CD4-positive, alpha-beta T cell treated with Interleukin-17A for 1 hour (primary cell): ENCODE measurements at regions not wholly inside any gene's neighbourhood (a gene's known extent, or its start where the extent isn't known, plus 50 kb on each side); places are given as distances from the start of the nearest gene placed in this dataset.
A peak's percentile ranks its signal among the peaks of the same experiment; 100 is the strongest.

Experiments used
- DNase-seq: peaks from one replicate; pipeline ENCODE4 v3.0.0-alpha.2; 2020

DNA sequence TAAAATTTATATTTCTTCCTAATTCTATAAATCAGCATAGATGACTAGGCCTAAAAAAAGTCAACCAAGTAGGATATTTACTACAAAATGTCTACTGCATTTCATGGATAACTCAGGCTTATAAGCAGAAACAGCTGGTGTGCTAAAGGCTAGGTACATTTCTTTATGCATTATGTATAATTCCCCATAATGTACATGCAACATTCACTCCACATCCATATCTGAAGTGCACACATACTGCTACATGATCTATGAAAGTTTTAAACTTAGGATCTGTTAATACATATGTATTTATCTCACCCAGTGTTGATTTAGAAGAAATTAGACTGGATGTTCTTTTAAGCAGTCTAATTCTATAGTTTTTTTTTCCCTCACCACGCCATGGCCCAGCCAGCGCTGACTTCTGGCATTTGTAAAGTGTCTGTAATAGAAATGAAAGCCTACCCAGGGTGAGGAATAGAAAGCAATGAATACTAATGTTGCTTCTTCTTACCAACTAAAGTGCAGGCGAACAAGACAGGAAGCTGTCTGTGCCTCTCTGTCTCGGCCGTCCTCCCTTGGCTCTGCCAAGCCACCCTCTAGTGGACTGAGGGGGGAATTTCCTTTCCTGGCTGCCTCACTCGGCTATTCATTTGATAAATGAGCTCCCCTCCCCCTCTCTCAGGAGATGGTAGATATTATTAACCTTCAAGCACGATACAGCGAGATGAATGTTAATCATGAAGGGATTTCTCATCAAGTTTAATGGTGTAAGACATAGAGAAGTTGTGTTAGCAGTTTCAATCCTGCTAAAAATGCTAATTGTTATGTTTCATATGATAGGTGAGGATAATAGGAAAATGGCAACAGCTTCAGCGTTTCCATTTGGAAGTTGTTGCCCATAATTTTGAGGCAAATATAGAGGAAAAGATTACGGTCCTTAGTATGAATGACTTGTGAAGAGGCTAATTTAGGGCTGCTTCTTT, 384.5 kb downstream of the MTX2 start:
- DNase-seq, result peak; percentile 25

DNA sequence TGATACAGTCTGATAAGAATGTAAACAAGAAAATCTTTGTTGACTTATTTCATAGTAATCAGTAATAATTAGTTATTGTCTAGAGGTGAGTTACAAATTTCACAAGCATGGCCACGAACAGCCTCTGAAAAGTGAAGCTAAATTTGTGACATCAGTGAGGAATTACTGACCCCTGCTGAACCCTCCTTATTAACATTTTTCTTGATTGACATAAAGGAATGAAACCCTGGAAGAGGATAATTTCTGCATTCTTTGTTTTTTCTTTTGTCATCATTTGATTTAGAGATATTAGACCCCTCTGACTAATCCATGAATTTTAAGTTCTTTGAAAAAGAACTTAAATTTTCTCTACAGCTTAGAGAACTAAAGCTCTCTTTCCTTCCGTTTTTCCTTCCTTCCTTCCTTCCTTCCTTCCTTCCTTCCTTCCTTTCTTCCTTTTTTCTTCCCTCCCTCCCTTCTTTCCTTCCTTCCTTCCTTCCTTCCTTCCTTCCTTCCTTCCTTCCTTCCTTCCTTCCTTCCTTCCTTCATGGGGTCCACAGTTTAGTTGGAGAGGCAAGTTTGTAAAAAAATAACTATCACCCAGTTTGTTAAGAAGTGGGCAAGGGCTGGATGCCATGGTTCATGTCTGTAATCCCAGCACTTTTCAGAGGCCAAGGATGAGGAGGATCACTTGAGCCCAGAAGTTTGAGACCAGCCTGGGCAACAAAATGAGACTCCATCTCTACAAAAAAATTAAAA, 387.0 kb downstream of the MTX2 start:
- DNase-seq, result no peak

DNA sequence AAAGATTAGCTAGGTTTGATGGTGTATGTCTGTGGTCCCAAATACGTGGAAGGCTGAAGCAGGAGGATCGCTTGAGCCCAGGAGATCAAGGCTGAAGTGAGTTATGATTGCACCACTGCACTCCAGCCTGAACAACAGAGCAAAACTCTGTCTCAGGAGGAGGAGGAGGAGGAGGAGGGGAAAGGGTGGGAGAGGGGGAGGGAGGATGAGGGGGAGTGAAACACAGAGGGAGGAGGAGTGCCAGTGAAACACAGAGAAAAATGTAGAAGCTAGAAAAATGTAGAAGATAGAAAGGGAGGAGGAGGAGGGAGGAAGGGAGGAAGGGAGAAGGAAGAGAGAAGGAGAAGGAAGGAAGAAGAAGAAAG, 387.5 kb downstream of the MTX2 start:
- no peak for DNase-seq

DNA sequence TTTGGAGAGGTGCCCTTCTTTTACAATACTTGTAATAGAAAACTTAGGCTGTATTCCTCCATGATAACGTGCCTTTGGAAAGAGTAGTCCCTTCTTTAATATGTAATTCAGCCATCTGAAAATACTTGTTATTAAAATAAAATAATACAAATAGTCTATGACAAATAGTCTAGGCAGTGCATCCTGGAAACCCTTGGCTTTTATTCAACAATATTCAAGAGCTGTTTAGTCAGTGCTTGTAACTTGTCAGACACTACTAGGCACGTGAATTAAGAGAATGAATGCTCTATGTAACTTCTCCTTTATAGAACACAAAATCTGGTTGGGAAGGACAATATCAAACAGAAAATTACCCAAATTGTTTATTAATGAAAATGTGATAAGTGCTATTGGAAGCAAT, 388.2 kb downstream of the MTX2 start:
- no peak for DNase-seq

DNA sequence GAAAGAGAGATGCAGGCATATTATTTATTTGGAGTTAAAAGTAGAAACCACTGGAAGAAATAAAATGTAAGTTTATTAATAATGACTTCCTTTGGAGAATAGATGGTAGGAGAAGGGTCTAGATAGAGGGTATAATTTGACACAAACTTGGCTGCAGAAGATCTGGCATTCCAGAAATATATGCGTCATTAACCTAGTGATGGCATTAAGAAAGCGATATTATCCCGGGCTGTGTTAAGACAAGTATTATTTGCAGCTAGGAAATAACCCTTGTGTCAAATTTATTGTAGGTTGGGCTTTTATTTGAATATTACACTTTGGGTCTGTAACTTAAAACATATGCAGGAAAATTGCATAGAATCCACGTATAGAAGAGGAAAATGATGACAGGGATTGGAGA, 389.5 kb downstream of the MTX2 start:
- DNase-seq, result no peak

DNA sequence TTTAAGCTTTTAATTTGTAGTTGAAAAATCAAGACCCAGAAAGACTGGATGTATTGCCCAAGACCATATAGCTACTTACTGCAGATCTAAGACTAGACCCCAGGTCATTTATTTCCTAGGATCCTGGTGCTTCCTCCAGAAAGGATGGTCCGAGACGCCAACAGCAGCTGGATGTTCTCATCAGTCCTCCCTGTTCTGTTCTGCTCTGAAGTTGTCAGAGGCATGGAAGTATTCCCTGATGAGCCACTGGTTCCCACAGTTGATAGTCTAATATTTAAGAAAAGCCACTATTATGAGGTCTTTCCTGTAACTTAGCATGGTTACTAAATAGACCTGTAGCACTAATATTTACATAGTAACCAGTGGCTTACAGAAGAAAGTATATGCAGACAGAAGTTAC, 393.5 kb downstream of the MTX2 start:
- no peak for DNase-seq

DNA sequence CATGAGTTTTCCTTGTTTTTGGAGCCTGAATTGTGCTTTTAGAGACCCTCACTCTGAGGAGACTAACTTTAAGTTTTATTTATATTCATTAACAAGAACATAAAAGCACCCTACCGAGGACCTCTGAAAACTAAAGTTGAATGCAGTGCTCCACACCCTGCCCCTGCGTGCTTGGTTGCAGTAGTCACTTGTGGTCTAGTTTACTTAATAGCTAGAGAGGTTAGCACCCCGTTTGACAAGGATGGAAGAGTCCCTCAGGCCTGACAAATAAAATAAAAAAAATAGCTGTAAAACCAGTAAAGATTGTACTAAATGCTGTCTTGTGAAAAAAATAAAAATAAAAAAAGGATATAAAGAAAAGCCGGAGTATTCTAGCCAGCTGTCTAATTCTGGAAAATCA, 395.2 kb downstream of the MTX2 start:
- no peak for DNase-seq

DNA sequence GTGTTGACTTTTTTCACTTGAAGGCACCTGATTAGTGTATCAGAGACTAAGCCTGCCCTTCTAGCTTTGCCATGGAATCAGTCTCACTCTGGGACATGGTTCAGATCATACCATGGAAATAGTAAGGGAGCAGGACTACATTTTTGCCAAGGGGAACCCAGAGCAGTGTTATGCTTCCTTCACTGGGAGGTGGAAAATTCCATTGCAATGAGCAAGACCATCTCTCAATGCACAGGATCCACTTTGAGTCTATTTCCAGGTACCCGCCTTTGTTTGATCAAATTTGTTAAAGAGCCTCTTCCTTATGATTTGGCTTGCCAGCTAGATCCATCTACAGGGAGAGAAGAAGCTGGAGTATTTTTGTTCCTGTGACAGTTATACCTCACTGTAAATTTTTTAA, 395.8 kb downstream of the MTX2 start:
- DNase-seq, result no peak

DNA sequence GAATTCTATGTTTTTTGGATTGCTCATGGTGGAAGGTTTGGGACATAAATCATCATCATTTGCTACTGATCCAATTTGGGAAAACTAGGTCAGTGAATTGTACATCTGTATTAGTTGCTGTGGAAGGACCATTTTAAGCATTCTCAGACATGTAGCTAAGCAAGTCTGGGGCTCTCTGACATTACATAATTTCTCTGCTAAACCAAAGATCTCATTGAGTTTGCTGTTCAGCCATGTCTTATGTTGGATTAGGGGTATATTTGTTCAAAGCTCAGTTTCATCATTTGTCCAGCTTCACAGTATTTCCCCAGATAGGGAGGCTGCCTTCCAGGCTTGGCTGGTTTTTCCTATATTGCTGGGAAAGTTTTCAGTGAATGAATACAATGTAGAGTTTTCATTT, 399.7 kb downstream of the MTX2 start:
- no peak for DNase-seq

DNA sequence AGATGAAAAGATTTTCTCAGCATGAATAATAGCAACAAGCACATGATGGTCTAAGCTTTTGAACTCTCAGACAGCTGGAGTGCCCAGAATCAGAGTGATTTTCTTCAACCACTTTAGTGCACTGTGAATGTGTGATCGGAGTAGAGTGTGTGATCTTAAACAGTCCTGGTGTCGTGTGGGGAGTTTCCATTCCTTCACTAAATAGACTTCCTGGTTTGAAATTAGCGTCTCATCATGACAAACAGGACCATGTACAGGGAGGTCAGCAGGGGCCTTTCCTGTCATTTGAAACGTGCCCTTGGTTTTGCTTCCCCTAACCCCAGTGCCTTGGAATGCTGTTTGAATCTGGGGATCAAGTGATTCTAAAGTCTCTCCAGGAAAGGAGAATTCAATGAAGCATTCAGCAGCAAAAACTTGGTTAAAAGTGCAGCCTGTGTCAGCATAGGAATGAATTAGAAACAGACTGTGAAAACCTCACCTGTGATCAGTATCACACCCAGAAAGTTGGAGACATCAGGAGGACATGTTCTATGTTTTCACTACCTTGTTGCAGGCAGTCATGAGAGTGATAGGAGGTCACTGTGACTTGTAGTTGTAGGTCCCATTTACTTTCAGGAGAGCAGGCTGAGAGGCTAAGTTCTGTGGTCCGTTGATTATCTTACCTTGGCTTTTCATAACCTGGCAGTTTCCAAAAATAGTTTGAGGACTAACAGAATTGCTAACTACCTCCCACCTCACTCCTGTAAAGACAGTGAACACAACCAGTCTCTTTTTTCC, 400.3 kb downstream of the MTX2 start:
- no peak for DNase-seq

DNA sequence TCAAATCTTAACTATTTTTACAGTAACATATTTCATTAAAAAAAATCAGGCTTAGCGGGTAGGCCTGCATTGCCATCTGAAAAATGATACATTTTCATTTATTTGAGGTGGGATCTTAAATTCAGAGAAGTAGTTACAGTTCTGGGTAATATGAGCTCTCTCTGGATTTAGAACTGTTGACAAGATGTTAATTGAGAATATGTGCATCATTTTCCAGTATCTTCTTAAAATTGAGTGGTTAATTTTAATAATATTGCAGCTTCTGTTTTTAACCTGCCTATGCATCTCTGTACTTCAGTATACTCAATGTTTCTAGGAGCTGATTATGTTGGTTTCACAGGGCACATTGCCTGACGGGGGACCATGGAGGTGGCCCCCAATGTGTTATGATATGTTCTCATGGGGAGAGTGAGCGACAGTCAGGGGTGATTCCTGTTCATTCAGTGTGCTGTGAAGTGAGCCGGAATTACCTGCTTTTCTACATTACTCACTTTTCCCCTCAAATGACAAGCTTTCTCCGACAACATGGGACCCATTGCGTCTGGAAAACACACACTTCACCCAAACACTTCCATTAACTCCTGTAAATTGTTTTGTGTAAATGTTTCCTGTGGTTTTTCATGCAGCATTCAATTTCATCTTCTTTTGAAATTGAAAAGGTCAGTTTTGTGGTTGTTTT, 406.2 kb downstream of the MTX2 start:
- DNase-seq, result no peak

DNA sequence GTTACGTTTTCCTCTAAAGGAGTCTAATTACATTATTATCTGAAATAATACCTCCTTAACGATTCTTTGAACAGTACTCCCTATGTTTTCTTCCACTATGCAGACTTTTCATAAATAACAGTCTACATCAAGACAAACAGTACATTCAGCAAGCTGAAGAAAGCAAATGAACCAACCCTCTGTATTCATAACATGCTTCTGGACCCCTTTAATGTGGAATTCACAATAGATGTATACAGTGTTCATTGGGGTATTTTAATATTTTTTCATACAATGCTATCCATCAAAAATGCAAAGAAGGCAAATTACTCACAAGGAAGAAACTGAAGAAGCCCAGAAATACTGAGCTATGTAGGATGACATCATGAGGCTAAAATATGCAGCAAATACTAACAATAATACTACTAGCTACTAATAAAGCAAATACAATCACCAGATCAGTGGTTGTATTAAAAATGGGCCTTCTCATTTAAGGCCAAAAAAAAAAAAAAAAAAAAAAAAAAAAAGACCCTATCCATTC, 408.6 kb downstream of the MTX2 start:
- no peak for DNase-seq

DNA sequence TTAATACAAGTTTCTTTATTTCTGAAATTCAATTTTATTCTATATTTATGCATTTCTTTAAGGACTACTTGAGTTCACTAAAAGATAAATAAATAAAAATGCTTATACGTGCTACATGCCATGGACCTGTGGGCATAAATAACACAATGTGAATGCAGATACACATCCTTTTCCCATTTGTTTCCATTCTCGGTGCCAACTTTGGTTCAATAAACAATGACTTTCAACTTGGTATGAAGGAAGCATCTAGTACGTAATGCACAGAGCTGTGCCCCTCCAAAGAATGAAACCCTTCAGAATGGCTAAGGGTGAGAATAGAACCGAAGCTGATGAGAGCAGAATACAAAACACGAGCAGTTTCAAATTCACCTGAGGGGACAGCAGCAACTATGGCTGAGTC, 409.3 kb downstream of the MTX2 start:
- no peak for DNase-seq

DNA sequence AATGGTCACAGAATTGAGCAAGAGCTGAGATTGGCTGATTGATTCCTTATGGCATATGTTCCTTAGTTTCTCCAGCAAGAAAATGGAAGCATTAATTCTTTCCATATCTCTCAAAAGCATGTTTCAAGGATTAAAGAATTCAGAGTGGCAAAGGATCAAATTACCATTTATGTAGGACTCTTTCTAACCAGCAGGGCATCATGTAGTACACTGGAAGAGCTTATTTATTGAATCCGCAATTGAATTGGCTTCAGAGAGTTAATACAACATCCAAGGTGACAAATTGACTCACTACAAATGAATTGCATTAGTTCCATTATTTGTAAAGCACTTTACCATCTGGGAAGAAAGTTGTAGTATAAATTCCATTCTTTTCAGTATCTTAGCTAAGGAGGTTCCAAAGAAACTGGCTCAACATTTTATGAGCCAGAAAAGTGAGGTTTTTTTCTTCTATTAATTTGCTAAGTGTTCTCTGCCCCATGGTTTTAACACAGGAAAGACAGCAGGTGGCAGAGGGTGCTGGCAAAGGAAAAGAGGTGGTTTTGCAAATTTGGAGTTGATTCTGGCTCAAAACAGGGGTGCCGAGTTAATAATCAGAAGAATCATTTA, 409.9 kb downstream of the MTX2 start:
- DNase-seq, result no peak

DNA sequence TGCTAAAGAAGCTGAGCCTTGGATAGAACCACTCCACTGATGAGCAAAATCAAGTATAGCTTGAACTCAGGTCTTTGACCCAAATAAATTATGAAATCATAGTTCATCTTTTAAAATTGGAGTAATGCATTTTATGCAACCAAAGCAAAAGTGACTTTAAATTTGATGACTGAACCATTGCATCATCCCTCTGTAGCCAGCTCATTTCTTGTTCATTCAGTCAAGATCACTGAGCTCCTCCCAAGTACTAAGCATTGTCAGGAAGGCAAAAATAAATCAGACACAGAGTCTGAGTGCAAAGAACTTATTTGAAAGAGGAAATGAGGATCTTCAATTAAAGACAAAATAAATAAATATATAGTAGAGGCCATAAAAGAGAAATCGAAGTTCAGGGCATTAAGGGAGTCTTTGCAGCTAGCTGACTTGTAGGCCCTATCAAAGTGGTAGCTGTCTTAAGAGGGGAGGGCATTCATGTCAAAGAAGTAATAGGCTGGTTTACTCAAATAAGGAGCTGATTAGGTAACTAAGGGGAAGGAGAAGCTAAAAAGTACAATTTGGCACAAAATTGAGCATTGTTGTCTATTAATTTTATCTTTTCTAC, 411.8 kb downstream of the MTX2 start:
- no peak for DNase-seq

DNA sequence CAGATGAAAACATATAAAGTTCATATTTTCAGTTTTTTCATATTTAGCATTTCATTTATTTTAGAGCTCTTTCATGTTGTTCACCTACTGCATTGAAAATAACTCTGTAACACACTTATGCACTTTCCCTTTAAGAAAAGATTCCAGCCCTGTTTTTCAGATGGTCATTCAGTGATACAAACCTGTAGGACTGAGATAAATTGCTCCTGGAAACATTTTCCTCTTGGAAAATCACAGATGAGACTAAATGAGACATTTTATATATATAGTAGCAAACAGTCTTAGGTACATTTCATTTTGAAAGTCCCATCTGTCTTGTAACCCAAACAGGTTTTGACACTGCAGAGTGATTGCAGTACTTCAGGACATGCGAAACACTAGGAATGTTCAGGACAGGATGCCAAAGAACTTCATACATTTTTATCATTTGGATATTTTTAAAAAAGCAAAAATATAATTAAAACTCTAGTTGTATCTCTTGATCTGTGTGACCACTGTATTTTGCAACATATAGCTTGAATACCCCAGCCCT, 412.4 kb downstream of the MTX2 start:
- DNase-seq, result no peak

DNA sequence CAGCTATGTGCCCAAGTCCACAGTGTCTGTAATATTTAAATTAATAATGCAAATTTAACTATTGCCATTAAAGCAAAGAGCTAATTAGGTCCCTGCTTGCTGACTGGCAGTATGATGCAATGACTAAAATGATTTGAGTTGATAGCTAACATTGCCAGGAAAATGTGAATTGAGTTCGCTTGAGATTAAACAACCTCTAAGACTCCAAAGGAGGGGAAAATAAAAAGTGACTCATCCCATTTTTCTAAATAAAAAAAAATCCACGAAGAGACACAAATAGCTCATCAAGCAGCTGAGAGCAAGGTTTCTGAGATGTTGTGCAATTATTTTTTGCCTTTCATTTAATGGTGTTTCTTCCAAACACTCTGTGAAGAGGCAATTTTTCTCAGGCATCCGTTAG, 413.0 kb downstream of the MTX2 start:
- DNase-seq, result no peak

DNA sequence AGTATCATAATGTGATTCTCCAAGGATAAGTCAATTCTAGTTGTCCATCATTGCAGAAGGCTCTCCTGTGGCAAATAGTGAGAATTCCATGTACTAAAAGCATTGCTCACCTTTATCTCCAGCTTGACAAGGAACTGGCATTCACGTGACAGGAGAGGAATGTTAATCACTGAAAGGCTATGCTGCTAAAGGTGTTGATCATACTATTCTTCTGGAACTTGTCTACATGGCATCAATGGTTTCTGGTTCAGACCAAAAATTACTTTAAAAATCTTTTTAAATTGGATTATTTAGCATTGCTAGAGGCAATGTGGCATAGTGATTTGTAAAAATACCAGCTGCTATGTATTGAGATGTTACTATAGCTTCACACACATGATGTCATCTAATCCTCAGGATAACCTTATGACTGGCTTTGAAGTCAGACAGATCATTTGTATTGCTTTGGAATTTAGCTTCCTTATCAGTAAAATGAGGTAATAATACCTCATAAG, 414.4 kb downstream of the MTX2 start:
- DNase-seq, result no peak

DNA sequence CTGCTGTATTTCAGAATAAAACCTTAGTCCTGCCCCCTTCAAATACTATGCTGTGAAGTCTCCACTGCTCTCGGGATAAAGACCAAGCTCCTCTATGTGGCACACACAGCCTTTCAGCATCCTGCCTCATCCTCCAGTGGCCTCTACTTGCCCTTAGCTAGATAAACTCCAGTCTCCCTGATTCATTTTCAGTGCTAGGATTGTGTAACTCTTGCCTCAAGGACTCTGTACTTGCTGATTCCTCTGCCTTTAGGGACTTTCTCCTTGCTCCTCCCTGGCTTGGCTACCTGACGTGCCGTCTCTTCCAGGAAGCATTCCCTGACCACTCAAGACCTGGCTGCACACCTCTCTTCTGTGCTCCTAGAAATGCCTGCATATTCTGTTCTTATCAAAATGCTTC, 416.7 kb downstream of the MTX2 start:
- no peak for DNase-seq

DNA sequence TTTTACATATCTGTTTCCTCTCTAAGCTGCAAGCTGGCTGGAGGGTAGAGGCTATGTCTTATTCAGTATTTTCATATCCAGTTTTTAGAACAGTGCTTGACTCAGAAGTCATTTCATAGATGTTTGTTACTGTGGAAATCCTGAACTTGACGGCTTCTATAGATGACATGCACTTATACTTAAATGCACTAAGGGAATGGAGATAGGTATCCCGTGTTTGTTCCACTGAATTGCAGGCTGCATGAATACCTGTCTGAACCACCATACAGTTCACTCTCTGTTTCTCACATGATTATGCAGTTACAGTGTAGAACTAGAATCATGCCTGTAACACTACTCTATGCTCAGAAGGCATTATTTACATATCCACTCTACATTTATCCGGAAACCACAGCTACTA, 417.1 kb downstream of the MTX2 start:
- no peak for DNase-seq

DNA sequence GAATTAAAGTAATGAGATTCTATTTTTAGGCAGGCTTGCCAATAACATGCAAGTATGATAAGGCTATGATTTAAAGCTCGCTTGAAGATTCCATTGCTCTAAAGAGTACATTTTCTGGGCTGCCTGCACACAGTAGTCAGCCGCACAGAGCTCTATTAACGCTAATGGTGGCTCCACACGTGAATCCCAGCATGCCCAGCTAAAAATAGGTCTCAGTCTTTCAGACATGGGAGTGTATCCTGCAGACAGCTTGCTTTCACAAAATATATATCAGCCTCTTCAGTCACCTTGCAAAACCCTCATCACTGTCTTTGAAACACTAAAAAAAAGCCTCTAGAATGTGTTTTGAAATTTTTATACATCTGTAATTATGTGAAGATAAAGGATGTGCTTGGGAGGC, 418.1 kb downstream of the MTX2 start:
- DNase-seq, result no peak
